Neural cell (in vitro differentiated cells): ENCODE measurements at regions not wholly inside any gene's neighbourhood (a gene's known extent, or its start where the extent isn't known, plus 50 kb on each side); places are given as distances from the start of the nearest gene placed in this dataset.
"Not testable (repeated sequence)": the region's sequence is repeated elsewhere in the genome, so short reads cannot be mapped to it uniquely, and the experiment has no call there.

ENCODE experiments used
- H2AFZ ChIP-seq: fragments of 200-600, 300-800 bp; sonication (generic), shearing (Covaris generic); 2 replicates; pipeline ENCODE4 v1.6.0; 2014; ENCODE audit warnings: low read depth, mild to moderate bottlenecking, antibody characterized with exemption, low read length, moderate library complexity
- H3F3A ChIP-seq: fragments of 200-600 bp; shearing (Covaris generic); 2 replicates; pipeline ENCODE4 v1.6.1; 2016; ENCODE audit warnings: mild to moderate bottlenecking, moderate library complexity, mixed read lengths, antibody characterized with exemption, low read length; ENCODE audit not compliant: insufficient read depth, poor library complexity, severe bottlenecking
- H3K27ac ChIP-seq: fragments of 200-600, 300-800 bp; sonication (generic), shearing (Covaris generic); 2 replicates; pipeline ENCODE4 v1.5.1; 2014; ENCODE audit warnings: mild to moderate bottlenecking, low read length, moderate library complexity
- H3K27me3 ChIP-seq: fragments of 300-800, 200-600 bp; sonication (generic), shearing (Covaris generic); 2 replicates; pipeline ENCODE4 v1.6.0; 2014; ENCODE audit warnings: mild to moderate bottlenecking, low read depth, low read length, moderate library complexity; ENCODE audit not compliant: insufficient read depth
- H3K36me3 ChIP-seq: fragments of 300-800, 200-600 bp; sonication (generic), shearing (Covaris generic); 2 replicates; pipeline ENCODE4 v1.5.1; 2014; ENCODE audit warnings: mild to moderate bottlenecking, antibody characterized with exemption, low read length, moderate library complexity; ENCODE audit not compliant: insufficient read depth
- H3K4me2 ChIP-seq: fragments of 300-800, 200-600 bp; sonication (generic), shearing (Covaris generic); 2 replicates; pipeline ENCODE4 v1.6.0; 2014; ENCODE audit warnings: mild to moderate bottlenecking, low read length
- H3K4me3 ChIP-seq: fragments of 300-800, 200-600 bp; sonication (generic), shearing (Covaris generic); 2 replicates; pipeline ENCODE4 v1.5.1; 2014; ENCODE audit warnings: mild to moderate bottlenecking, low read length, moderate library complexity
- H3K79me2 ChIP-seq: fragments of 200-600 bp; shearing (Covaris generic); replicated peaks from 2 replicates; pipeline ENCODE4 v1.6.0; 2014; ENCODE audit warnings: mild to moderate bottlenecking, low read length, moderate library complexity; ENCODE audit not compliant: insufficient read depth
- H3K9ac ChIP-seq: fragments of 300-800, 200-600 bp; sonication (generic), shearing (Covaris generic); 2 replicates; pipeline ENCODE4 v1.6.1; 2016; ENCODE audit warnings: mild to moderate bottlenecking, low read length, mixed read lengths
- H3K9me2 ChIP-seq: fragments of 200-600 bp; shearing (Covaris generic); 2 replicates; pipeline ENCODE4 v1.6.1; 2016; ENCODE audit warnings: mild to moderate bottlenecking, low read length, mixed read lengths; ENCODE audit not compliant: insufficient read depth
- H3K9me3 ChIP-seq: fragments of 200-600, 300-800 bp; sonication (generic), shearing (Covaris generic); 2 replicates; pipeline ENCODE4 v1.6.1; 2016; ENCODE audit warnings: mild to moderate bottlenecking, mixed run types, low read length, moderate library complexity, mixed read lengths
- H4K20me1 ChIP-seq: fragments of 200-600 bp; shearing (Covaris generic); 2 replicates; pipeline ENCODE4 v1.6.1; 2016; ENCODE audit warnings: mild to moderate bottlenecking, mixed run types; ENCODE audit not compliant: insufficient read depth
- CTCF ChIP-seq: fragments of 450-650 bp; IDR thresholded peaks from 2 replicates; pipeline ENCODE4 v1.5.1; 2014; ENCODE audit warnings: antibody characterized with exemption, mild to moderate bottlenecking, moderate library complexity; ENCODE audit not compliant: poor library complexity, severe bottlenecking
- EP300 ChIP-seq: fragments of 450-650 bp; conservative IDR thresholded peaks from 2 replicates; pipeline ENCODE4 v1.6.1; 2014; ENCODE audit warnings: antibody characterized with exemption, mild to moderate bottlenecking, moderate library complexity; ENCODE audit not compliant: poor library complexity, severe bottlenecking
- EZH2 ChIP-seq: fragments of 200-600, 300-800 bp; shearing (Covaris generic), sonication (generic); IDR thresholded peaks from 2 replicates; pipeline ENCODE4 v1.6.1; 2014; ENCODE audit warnings: antibody characterized with exemption, low read length, borderline replicate concordance, mild to moderate bottlenecking; ENCODE audit not compliant: insufficient read depth, poor library complexity, severe bottlenecking
- MXI1 ChIP-seq: fragments of 450-650 bp; conservative IDR thresholded peaks from 2 replicates; pipeline ENCODE4 v1.6.1; 2014; ENCODE audit warnings: antibody characterized with exemption, mild to moderate bottlenecking; ENCODE audit not compliant: poor library complexity, severe bottlenecking
- POLR2AphosphoS5 ChIP-seq: IDR thresholded peaks from 2 replicates; pipeline ENCODE4 v1.6.1; 2012
- RAD21 ChIP-seq: fragments of 450-650 bp; conservative IDR thresholded peaks from 2 replicates; pipeline ENCODE4 v1.6.1; 2014; ENCODE audit warnings: antibody characterized with exemption, mild to moderate bottlenecking, moderate library complexity
- REST ChIP-seq: IDR thresholded peaks from 2 replicates; pipeline ENCODE4 v1.6.1; 2012; ENCODE audit warnings: borderline replicate concordance
- SMC3 ChIP-seq: fragments of 450-650 bp; conservative IDR thresholded peaks from 2 replicates; pipeline ENCODE4 v1.6.1; 2014; ENCODE audit warnings: antibody characterized with exemption, mild to moderate bottlenecking, moderate library complexity; ENCODE audit not compliant: poor library complexity
- TAF1 ChIP-seq: IDR thresholded peaks from 2 replicates; pipeline ENCODE4 v1.6.1; 2012; ENCODE audit warnings: low read depth

GRCh38 chrX:137929951-137930350 lies 364.0 kb downstream of the ZIC3 start:
- no peak for TF ChIP-seq EP300
- TF ChIP-seq RAD21: no peak
- TF ChIP-seq SMC3: no peak
- no peak for TF ChIP-seq EZH2
- no peak for TF ChIP-seq REST
- TF ChIP-seq POLR2AphosphoS5: no peak
- no peak for TF ChIP-seq TAF1
- TF ChIP-seq MXI1: no peak
- no peak for TF ChIP-seq CTCF
- Histone ChIP-seq H3K9ac (no peak overlapping the region), H3K4me2 (no peak overlapping the region), H3K79me2 (no peaks in the 10 kb centered on the region), H3K9me2 (no peaks in the 10 kb centered on the region), H3K27me3 (no peaks in the 10 kb centered on the region), H4K20me1 (no peaks in the 10 kb centered on the region), H3K4me3 (no peak overlapping the region), H3F3A (no peaks in the 10 kb centered on the region), H2AFZ (no peak overlapping the region), H3K27ac (no peak overlapping the region), H3K9me3 (no peaks in the 10 kb centered on the region), H3K36me3 (no peaks in the 10 kb centered on the region)

- Histone ChIP-seq H3K9me3 (no peaks in the 10 kb centered on the region), H3K36me3 (no peaks in the 10 kb centered on the region), H3F3A (no peaks in the 10 kb centered on the region), H4K20me1 (no peaks in the 10 kb centered on the region), H3K4me3 (no peak overlapping the region), H3K27ac (no peak overlapping the region), H3K27me3 (no peaks in the 10 kb centered on the region), H2AFZ (no peak overlapping the region), H3K79me2 (no peaks in the 10 kb centered on the region), H3K9me2 (no peaks in the 10 kb centered on the region), H3K9ac (no peak overlapping the region), H3K4me2 (no peak overlapping the region)
- TF ChIP-seq POLR2AphosphoS5: no peak
- no peak for TF ChIP-seq TAF1
- no peak for TF ChIP-seq REST
- TF ChIP-seq EZH2: no peak
- no peak for TF ChIP-seq RAD21
- no peak for TF ChIP-seq SMC3
- no peak for TF ChIP-seq CTCF
- TF ChIP-seq MXI1: no peak
- TF ChIP-seq EP300: no peak
Observed at GRCh38 chrX:137930533-137930932, 364.6 kb downstream of the ZIC3 start.

GRCh38 chrX:137934214-137934613 lies 368.3 kb downstream of the ZIC3 start:
- not testable (repeated sequence) for H3K4me2 ChIP-seq, H2AFZ ChIP-seq, H3F3A ChIP-seq, H3K9ac ChIP-seq, H4K20me1 ChIP-seq, H3K27ac ChIP-seq, H3K27me3 ChIP-seq, H3K9me3 ChIP-seq, H3K79me2 ChIP-seq, H3K9me2 ChIP-seq, H3K36me3 ChIP-seq, H3K4me3 ChIP-seq
